Esophagus squamous epithelium (tissue), 5 donors: ENCODE measurements at regions not wholly inside any gene's neighbourhood (a gene's known extent, or its start where the extent isn't known, plus 50 kb on each side); places are given as distances from the start of the nearest gene placed in this dataset.

Experiments
- DNase-seq: peaks from one replicate; lab custom pipeline; 2025; lab: John Stamatoyannopoulos, UW
- H3K27ac ChIP-seq, 4 donors: fragments of 200-600 bp; sonication (generic); one replicate each; pipeline ENCODE4 v1.5.1; 2016 to 2019; ENCODE audit warnings: mild to moderate bottlenecking in 1 of 4
- H3K27me3 ChIP-seq, 4 donors: fragments of 200-600 bp; sonication (generic); 1 replicate in 3 of 4; 2 replicates in 1 of 4; pipeline versions ENCODE4 v1.5.1 to v1.6.0; 2017 to 2021; ENCODE audit warnings: antibody characterized with exemption in 1 of 4
- H3K36me3 ChIP-seq, 3 donors: fragments of 200-600 bp; sonication (generic); one replicate each; pipeline ENCODE4 v1.5.1; 2016 to 2019
- H3K4me1 ChIP-seq, 3 donors: fragments of 200-600 bp; sonication (generic); one replicate each; pipeline ENCODE4 v1.5.1; 2017 to 2019
- H3K4me3 ChIP-seq, 4 donors: fragments of 200-600 bp; sonication (generic); 1 replicate in 3 of 4; 2 replicates in 1 of 4; pipeline ENCODE4 v1.5.1; 2016 to 2019; ENCODE audit warnings: mild to moderate bottlenecking in 2 of 4, moderate library complexity in 1 of 4
- H3K9me3 ChIP-seq, 3 donors: fragments of 200-600 bp; sonication (generic); one replicate each; pipeline ENCODE4 v1.5.1; 2016 to 2019
- CTCF ChIP-seq, 6 experiments: fragments of 450-650 bp in 4 of 6; fragments of 200-600 bp in 2 of 6; sonication (generic) in 2 of 6; IDR thresholded peaks; one replicate each; pipeline ENCODE4 v1.5.1; 2016 to 2019; ENCODE audit warnings: antibody characterized with exemption in 6 of 6, mild to moderate bottlenecking in 4 of 6, moderate library complexity in 4 of 6
- POLR2A ChIP-seq, 4 donors: fragments of 450-650 bp; IDR thresholded peaks; one replicate each; pipeline ENCODE4 v1.6.1; 2017; ENCODE audit warnings: antibody characterized with exemption in 4 of 4, mild to moderate bottlenecking in 4 of 4, moderate library complexity in 3 of 4
- WGBS, 2 donors: methylation state at CpG; one replicate each; pipeline ENCODE4 v1.1.5; 2018; 5-methylcytosine and 5-hydroxymethylcytosine counted together
- intact Hi-C: fragments of 100-400 bp; cut with DNase I; formaldehyde crosslinking; loops from one replicate; pipeline ENCODE4 v1.15.0; 2022
- donor health status: DM: yes; HTN: yes; CAD: no.

- Histone ChIP-seq H3K4me1 (peaks cover 3 to 46% (median 28%) of the 10 kb centered on the region in 3 donors), H3K27ac (no peak overlapping the region), H3K27me3 (peaks cover 0 to 44% (median 6%) of the 10 kb centered on the region in 4 donors), H3K9me3 (no peaks in the 10 kb centered on the region), H3K4me3 (no peak overlapping the region), H3K36me3 (no peaks in the 10 kb centered on the region)
- intact Hi-C loops = no loop called here
- DNase-seq = no peak
- 20 to 28% methylated on average over 2 of the region's 2 CpGs for WGBS, 2 donors
- TF ChIP-seq POLR2A (IDR thresholded peaks at IDR 0.05) (no peak), CTCF (IDR thresholded peaks at IDR 0.05) (no peak)
Measured at GRCh38 chr3:69539134-69539533, 153.2 kb upstream of the FRMD4B start.

- Histone ChIP-seq H3K9me3 (no peaks in the 10 kb centered on the region), H3K27me3 (peaks cover 0 to 42% (median 6%) of the 10 kb centered on the region in 4 donors), H3K4me3 (no peak overlapping the region), H3K27ac (no peak overlapping the region), H3K36me3 (no peaks in the 10 kb centered on the region), H3K4me1 (peaks cover 3 to 46% (median 28%) of the 10 kb centered on the region in 3 donors)
- no peak for DNase-seq
- 52 to 57% methylated on average over 1 of the region's 1 CpG for WGBS, 2 donors
- intact Hi-C loops = no loop called here
- TF ChIP-seq CTCF (IDR thresholded peaks at IDR 0.05) (no peak), POLR2A (IDR thresholded peaks at IDR 0.05) (no peak)
Measured at GRCh38 chr3:69538281-69538680, 152.4 kb upstream of the FRMD4B start.

GRCh38 chr3:69536306-69537020, 150.6 kb upstream of the FRMD4B start:
- WGBS, 2 donors = 82 to 89% methylated on average over 5 to 17 of the region's 19 CpGs
- TF ChIP-seq POLR2A (IDR thresholded peaks at IDR 0.05) = no peak
- TF ChIP-seq CTCF (IDR thresholded peaks at IDR 0.05) = no peak

GRCh38 chr3:69535613-69536012, 149.7 kb upstream of the FRMD4B start:
- Histone ChIP-seq H3K4me1 (peaks cover 0 to 36% (median 4%) of the 10 kb centered on the region in 3 donors), H3K9me3 (no peaks in the 10 kb centered on the region), H3K4me3 (no peak overlapping the region), H3K36me3 (no peaks in the 10 kb centered on the region), H3K27me3 (peaks cover 0 to 35% (median 0%) of the 10 kb centered on the region in 4 donors), H3K27ac (no peak overlapping the region)
- DNase-seq = no peak
- WGBS, 2 donors = 88 to 90% methylated on average over 9 of the region's 9 CpGs
- TF ChIP-seq CTCF (IDR thresholded peaks at IDR 0.05) = no peak
- TF ChIP-seq POLR2A (IDR thresholded peaks at IDR 0.05) = no peak
- intact Hi-C loops = no loop called here

More at GRCh38 chr3:69536306-69537020, 150.6 kb upstream of the FRMD4B start:
- peaks cover 0 to 41% (median 13%) of the 10 kb centered on the region in 3 donors for H3K4me1 ChIP-seq
- H3K9me3 ChIP-seq = no peaks in the 10 kb centered on the region
- H3K4me3 ChIP-seq = no peak overlapping the region
- no peaks in the 10 kb centered on the region for H3K36me3 ChIP-seq
- intact Hi-C loops = no loop called here
- no peak for DNase-seq
- H3K27ac ChIP-seq = no peak overlapping the region
- H3K27me3 ChIP-seq = peaks cover 0 to 40% (median 0%) of the 10 kb centered on the region in 4 donors

GRCh38 chr3:69532547-69533224, 146.8 kb upstream of the FRMD4B start:
- 70 to 78% methylated on average over 2 to 4 of the region's 5 CpGs for WGBS, 2 donors
- TF ChIP-seq POLR2A (IDR thresholded peaks at IDR 0.05) = no peak
- TF ChIP-seq CTCF (IDR thresholded peaks at IDR 0.05) = no peak
- DNase-seq = no peak
- Histone ChIP-seq H3K4me1 (peaks cover 0 to 22% (median 0%) of the 10 kb centered on the region in 3 donors), H3K27me3 (peaks cover 0 to 44% (median 0%) of the 10 kb centered on the region in 4 donors), H3K27ac (no peak overlapping the region), H3K36me3 (no peaks in the 10 kb centered on the region), H3K4me3 (no peak overlapping the region), H3K9me3 (no peaks in the 10 kb centered on the region)
- intact Hi-C loops = no loop called here
